GM21390 (cell line): ENCODE measurements at regions not wholly inside any gene's neighbourhood (a gene's known extent, or its start where the extent isn't known, plus 50 kb on each side); places are given as distances from the start of the nearest gene placed in this dataset.

Experiments used
- ATAC-seq: cut with Tn5 transposase; IDR thresholded peaks from one replicate; pipeline ENCODE4 v1.9.1; 2021; ENCODE audit not compliant: unreplicated experiment

GRCh38 chr6:47360388-47360787 is 50.7 kb upstream of the TNFRSF21 start:
- peak; percentile 67 for ATAC-seq

- no peak for ATAC-seq
Measured at GRCh38 chr6:47362857-47363461, 53.3 kb upstream of the TNFRSF21 start.

- ATAC-seq = no peak
Measured at GRCh38 chr6:47363736-47364135, 54.0 kb upstream of the TNFRSF21 start.

- no peak for ATAC-seq
Measured at GRCh38 chr6:47366335-47366890, 56.7 kb upstream of the TNFRSF21 start.

GRCh38 chr6:47371139-47371869 is 61.6 kb upstream of the TNFRSF21 start:
- no peak for ATAC-seq

GRCh38 chr6:47371870-47372255 is 62.2 kb upstream of the TNFRSF21 start:
- no peak for ATAC-seq

- no peak for ATAC-seq
Measured at GRCh38 chr6:47372318-47372717, 62.6 kb upstream of the TNFRSF21 start.

GRCh38 chr6:47375426-47375825 is 65.7 kb upstream of the TNFRSF21 start:
- ATAC-seq = no peak

- ATAC-seq = peak; percentile 87
Measured at GRCh38 chr6:47376930-47377329, 67.2 kb upstream of the TNFRSF21 start.

GRCh38 chr6:47377971-47378370 is 68.3 kb upstream of the TNFRSF21 start:
- ATAC-seq = no peak

- ATAC-seq = no peak
Measured at GRCh38 chr6:47379328-47379727, 69.6 kb upstream of the TNFRSF21 start.

- no peak for ATAC-seq
Measured at GRCh38 chr6:47380251-47380650, 70.5 kb upstream of the TNFRSF21 start.

GRCh38 chr6:47381036-47381435 is 71.3 kb upstream of the TNFRSF21 start:
- no peak for ATAC-seq

- ATAC-seq = no peak
Measured at GRCh38 chr6:47383360-47383759, 73.7 kb upstream of the TNFRSF21 start.

- ATAC-seq = no peak
Measured at GRCh38 chr6:47391675-47392074, 82.0 kb upstream of the TNFRSF21 start.

- no peak for ATAC-seq
Measured at GRCh38 chr6:47392251-47392650, 82.5 kb upstream of the TNFRSF21 start.

- no peak for ATAC-seq
Measured at GRCh38 chr6:47396401-47397069, 81.1 kb upstream of the CD2AP start.

- no peak for ATAC-seq
Measured at GRCh38 chr6:47400581-47400980, 77.0 kb upstream of the CD2AP start.

GRCh38 chr6:47402081-47402480 is 75.5 kb upstream of the CD2AP start:
- ATAC-seq = no peak

GRCh38 chr6:47403056-47403455 is 74.5 kb upstream of the CD2AP start:
- ATAC-seq = no peak

- no peak for ATAC-seq
Measured at GRCh38 chr6:47403801-47404200, 73.8 kb upstream of the CD2AP start.

GRCh38 chr6:47404435-47404834 is 73.2 kb upstream of the CD2AP start:
- ATAC-seq = no peak
